KMS-11 (cell line): ENCODE measurements at regions not wholly inside any gene's neighbourhood (a gene's known extent, or its start where the extent isn't known, plus 50 kb on each side); places are given as distances from the start of the nearest gene placed in this dataset.

Experiments used
- H2AFZ ChIP-seq: fragments of 200-600 bp; sonication (generic); 2 replicates; pipeline ENCODE4 v1.6.1; 2016; ENCODE audit warnings: antibody characterized with exemption, mixed run types, low read depth
- H3K27ac ChIP-seq: fragments of 200-600 bp; sonication (generic); 2 replicates; pipeline ENCODE4 v1.6.1; 2016; ENCODE audit warnings: mild to moderate bottlenecking, mixed run types
- H3K27me3 ChIP-seq: fragments of 200-600 bp; sonication (generic); 2 replicates; pipeline ENCODE4 v1.6.1; 2017; ENCODE audit warnings: mild to moderate bottlenecking, low read depth, mixed run types, moderate library complexity; ENCODE audit not compliant: insufficient read depth
- H3K36me3 ChIP-seq: fragments of 200-600 bp; sonication (generic); 2 replicates; pipeline ENCODE4 v1.6.1; 2017; ENCODE audit warnings: mild to moderate bottlenecking, mixed run types; ENCODE audit not compliant: insufficient read depth
- H3K4me1 ChIP-seq: fragments of 200-600 bp; sonication (generic); 2 replicates; pipeline ENCODE4 v1.6.1; 2016; ENCODE audit warnings: mild to moderate bottlenecking, low read depth, mixed run types; ENCODE audit not compliant: poor library complexity, severe bottlenecking
- H3K4me2 ChIP-seq: fragments of 200-600 bp; sonication (generic); 2 replicates; pipeline ENCODE4 v1.7.0; 2016; ENCODE audit warnings: mild to moderate bottlenecking, mixed run types
- H3K4me3 ChIP-seq: fragments of 200-600 bp; sonication (generic); IDR thresholded peaks from 2 replicates; pipeline ENCODE4 v1.6.1; 2017; ENCODE audit warnings: low read depth, low read length, mixed read lengths; ENCODE audit not compliant: insufficient read depth
- H3K79me2 ChIP-seq: fragments of 200-600 bp; sonication (generic); 2 replicates; pipeline ENCODE4 v1.6.1; 2016; ENCODE audit warnings: low read depth, mixed run types; ENCODE audit not compliant: insufficient read depth
- H3K9ac ChIP-seq: fragments of 200-600 bp; sonication (generic); 2 replicates; pipeline ENCODE4 v1.6.1; 2016; ENCODE audit warnings: mild to moderate bottlenecking, mixed run types
- H4K20me1 ChIP-seq: fragments of 200-600 bp; sonication (generic); 2 replicates; pipeline ENCODE4 v1.6.1; 2016; ENCODE audit warnings: mild to moderate bottlenecking, mixed run types; ENCODE audit not compliant: insufficient read depth
- CTCF ChIP-seq: fragments of 200-600 bp; sonication (generic); conservative IDR thresholded peaks from 2 replicates; pipeline ENCODE4 v1.6.1; 2017; ENCODE audit warnings: low read depth, mild to moderate bottlenecking, antibody characterized with exemption, low read length, moderate library complexity, mixed read lengths

- Histone ChIP-seq H3K4me1 (no peaks in the 10 kb centered on the region), H3K27ac (no peak overlapping the region), H3K27me3 (no peaks in the 10 kb centered on the region), H3K9ac (no peak overlapping the region), H3K36me3 (no peaks in the 10 kb centered on the region), H2AFZ (no peak overlapping the region), H3K79me2 (no peaks in the 10 kb centered on the region), H3K4me3 (no peak overlapping the region), H4K20me1 (no peaks in the 10 kb centered on the region), H3K4me2 (no peak overlapping the region)
- no peak for TF ChIP-seq CTCF
Observed at GRCh38 chr4:19729886-19730651, 521.6 kb upstream of the SLIT2 start.

DNA sequence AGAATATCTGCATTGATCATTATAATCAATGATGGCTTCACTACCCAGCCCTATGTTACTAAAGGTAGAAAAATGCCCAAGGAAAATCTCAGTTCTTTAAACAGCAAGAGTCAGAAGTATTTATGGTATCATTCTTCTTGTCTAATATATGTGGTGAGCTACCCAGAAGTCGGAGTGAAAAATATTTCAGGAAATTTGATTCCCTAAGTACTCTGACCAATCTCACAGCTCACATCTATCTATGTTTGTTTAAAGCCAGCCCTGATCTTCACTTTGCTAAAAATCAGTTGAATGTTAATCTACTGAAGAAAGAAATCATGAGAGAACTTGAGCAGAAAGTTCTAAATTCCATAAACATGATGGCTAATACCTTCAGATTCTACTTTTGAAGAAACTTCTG is 522.9 kb upstream of the SLIT2 start:
- no peak overlapping the region for H3K4me2 ChIP-seq
- TF ChIP-seq CTCF, result no peak
- no peaks in the 10 kb centered on the region for H3K4me1 ChIP-seq

DNA sequence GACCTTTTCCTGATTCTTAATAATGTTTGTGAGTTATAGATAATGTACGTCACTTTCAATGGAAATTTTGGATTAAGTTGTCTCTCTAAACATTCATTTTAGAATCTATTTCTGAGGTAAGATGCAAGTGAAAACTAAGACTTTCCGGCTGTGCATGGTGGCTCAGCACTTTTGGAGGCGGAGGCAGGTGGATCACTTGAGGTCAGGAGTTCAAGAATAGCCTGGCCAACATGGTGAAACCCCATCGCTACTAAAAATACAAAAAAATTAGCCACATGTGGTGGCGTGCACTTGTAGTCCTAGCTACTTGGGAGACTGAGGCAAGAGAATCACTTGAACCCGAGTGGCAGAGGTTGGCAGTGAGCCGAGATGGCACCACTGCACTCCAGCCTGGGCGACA is 524.6 kb upstream of the SLIT2 start:
- Histone ChIP-seq H3K27me3 (no peaks in the 10 kb centered on the region), H3K79me2 (no peaks in the 10 kb centered on the region), H3K27ac (no peak overlapping the region), H3K4me3 (no peak overlapping the region), H3K36me3 (no peaks in the 10 kb centered on the region), H3K4me1 (no peaks in the 10 kb centered on the region), H4K20me1 (no peaks in the 10 kb centered on the region), H3K9ac (no peak overlapping the region), H3K4me2 (no peak overlapping the region), H2AFZ (no peak overlapping the region)
- no peak for TF ChIP-seq CTCF

More for the DNA sequence above, 522.9 kb upstream of the SLIT2 start:
- no peaks in the 10 kb centered on the region for H3K36me3 ChIP-seq
- H3K27ac ChIP-seq, result no peak overlapping the region
- no peaks in the 10 kb centered on the region for H3K27me3 ChIP-seq
- no peaks in the 10 kb centered on the region for H3K79me2 ChIP-seq
- H3K4me3 ChIP-seq, result no peak overlapping the region
- H4K20me1 ChIP-seq, result no peaks in the 10 kb centered on the region
- no peak overlapping the region for H3K9ac ChIP-seq
- H2AFZ ChIP-seq, result no peak overlapping the region

GRCh38 chr4:19725130-19725529 is 526.6 kb upstream of the SLIT2 start:
- H3K4me2 ChIP-seq, result no peak overlapping the region

More at GRCh38 chr4:19725130-19725529, 526.6 kb upstream of the SLIT2 start:
- no peaks in the 10 kb centered on the region for H3K36me3 ChIP-seq
- H2AFZ ChIP-seq, result no peak overlapping the region
- no peak for TF ChIP-seq CTCF
- H3K4me3 ChIP-seq, result no peak overlapping the region
- H3K79me2 ChIP-seq, result no peaks in the 10 kb centered on the region
- H3K27me3 ChIP-seq, result no peaks in the 10 kb centered on the region
- no peaks in the 10 kb centered on the region for H4K20me1 ChIP-seq
- no peaks in the 10 kb centered on the region for H3K4me1 ChIP-seq
- no peak overlapping the region for H3K9ac ChIP-seq
- no peak overlapping the region for H3K27ac ChIP-seq
